Naive thymus-derived CD4-positive, alpha-beta T cell (primary cell): ENCODE measurements at regions not wholly inside any gene's neighbourhood (a gene's known extent, or its start where the extent isn't known, plus 50 kb on each side); places are given as distances from the start of the nearest gene placed in this dataset.

ENCODE experiments used
- ATAC-seq: fragments of 150-1000 bp; cut with Tn5 transposase; 2 replicates; pipeline ENCODE4 v1.10.0; 2021; ENCODE audit warnings: mild to moderate bottlenecking, moderate library complexity
- CTCF ChIA-PET: fragments of 350-600 bp; sonication (Branson Sonifier 250); formaldehyde crosslinking; loops from one replicate; lab custom pipeline; 2021; ENCODE audit warnings: antibody characterized with exemption; lab: Charles Lee
- POLR2A ChIA-PET: fragments of 350-600 bp; sonication (Branson Sonifier 250); formaldehyde crosslinking; loops from one replicate; lab custom pipeline; 2021; ENCODE audit warnings: antibody characterized with exemption, inconsistent platforms; lab: Charles Lee
- DNase-seq, 9 donors: peaks; one replicate each; pipeline versions ENCODE4 v3.0.0 to v3.0.0-alpha.2; 2020 to 2022; ENCODE audit warnings: mixed read lengths in 1 of 9
- H3K27ac ChIP-seq: one replicate; pipeline ENCODE4 v1.7.0; 2013; ENCODE audit warnings: mild to moderate bottlenecking, low read depth, low read length, moderate library complexity
- H3K27me3 ChIP-seq, 2 donors: one replicate each; pipeline ENCODE4 v1.7.0; 2013; ENCODE audit warnings: low read length in 2 of 2, mild to moderate bottlenecking in 2 of 2, moderate library complexity in 2 of 2; ENCODE audit not compliant: control insufficient read depth in 2 of 2, insufficient read depth in 2 of 2
- H3K36me3 ChIP-seq, 3 experiments: 1 replicate in 2 of 3; 2 replicates in 1 of 3; pipeline ENCODE4 v1.7.0; 2013; ENCODE audit warnings: low read length in 3 of 3, mild to moderate bottlenecking in 3 of 3, moderate library complexity in 1 of 3; ENCODE audit not compliant: insufficient read depth in 3 of 3, control insufficient read depth in 2 of 3
- H3K4me1 ChIP-seq, 2 donors: one replicate each; pipeline ENCODE4 v1.7.0; 2013; ENCODE audit warnings: low read length in 2 of 2, mild to moderate bottlenecking in 2 of 2, moderate library complexity in 1 of 2; ENCODE audit not compliant: control insufficient read depth in 2 of 2, insufficient read depth in 2 of 2
- H3K4me3 ChIP-seq: 2 replicates; pipeline ENCODE4 v1.7.0; 2013; ENCODE audit warnings: mild to moderate bottlenecking, low read length
- H3K9me3 ChIP-seq, 3 experiments: 1 replicate in 2 of 3; 2 replicates in 1 of 3; pipeline ENCODE4 v1.7.0; 2013; ENCODE audit warnings: low read length in 3 of 3; ENCODE audit not compliant: control insufficient read depth in 2 of 3
- H3K27ac Mint-ChIP-seq, 9 donors: one replicate each; pipeline ENCODE4 v1.8.0; 2020 to 2022; ENCODE audit warnings: mixed read lengths in 9 of 9, mild to moderate bottlenecking in 8 of 9, moderate library complexity in 5 of 9, inconsistent platforms in 2 of 9
- H3K27me3 Mint-ChIP-seq, 5 donors: one replicate each; pipeline ENCODE4 v1.8.0; 2021 to 2022; ENCODE audit warnings: mixed read lengths in 5 of 5, mild to moderate bottlenecking in 1 of 5
- H3K36me3 Mint-ChIP-seq, 5 donors: one replicate each; pipeline ENCODE4 v1.8.0; 2020 to 2022; ENCODE audit warnings: mixed read lengths in 5 of 5, mild to moderate bottlenecking in 3 of 5, inconsistent platforms in 1 of 5
- H3K4me1 Mint-ChIP-seq, 7 donors: one replicate each; pipeline ENCODE4 v1.8.0; 2020 to 2022; ENCODE audit warnings: mixed read lengths in 7 of 7, mild to moderate bottlenecking in 3 of 7, inconsistent platforms in 1 of 7
- H3K4me3 Mint-ChIP-seq, 10 donors: one replicate each; pipeline ENCODE4 v1.8.0; 2020 to 2022; ENCODE audit warnings: mild to moderate bottlenecking in 10 of 10, mixed read lengths in 10 of 10, moderate library complexity in 6 of 10, inconsistent platforms in 2 of 10
- H3K9me3 Mint-ChIP-seq, 11 donors: one replicate each; pipeline ENCODE4 v1.8.0; 2020 to 2022; ENCODE audit warnings: mixed read lengths in 11 of 11, mild to moderate bottlenecking in 4 of 11, inconsistent platforms in 1 of 11, moderate library complexity in 1 of 11
- intact Hi-C, 2 donors: fragments of 100-400 bp; cut with micrococcal nuclease; formaldehyde crosslinking; loops; one replicate each; pipeline ENCODE4 v1.15.1; 2023

GRCh38 chr11:109788948-109789490 is 304.2 kb upstream of the ZC3H12C start:
- no peaks in the 10 kb centered on the region for H3K4me1 ChIP-seq
- no peak for DNase-seq
- intact Hi-C loops = no loop called here
- Mint-ChIP-seq H3K4me3 (no peak overlapping the region), H3K27ac (no peak overlapping the region), H3K9me3 (peaks cover 0 to 2% (median 0%) of the 10 kb centered on the region in 11 donors), H3K27me3 (peaks cover 0 to 6% (median 0%) of the 10 kb centered on the region in 5 donors), H3K36me3 (no peaks in the 10 kb centered on the region), H3K4me1 (no peaks in the 10 kb centered on the region)
- CTCF ChIA-PET = no interaction called here
- H3K9me3 ChIP-seq = no peaks in the 10 kb centered on the region
- H3K27ac ChIP-seq = no peak overlapping the region
- ATAC-seq = no peak
- H3K27me3 ChIP-seq = no peaks in the 10 kb centered on the region
- no peaks in the 10 kb centered on the region for H3K36me3 ChIP-seq
- POLR2A ChIA-PET = no interaction called here
- no peak overlapping the region for H3K4me3 ChIP-seq

GRCh38 chr11:109789901-109790300 is 303.3 kb upstream of the ZC3H12C start:
- Histone ChIP-seq H3K27ac (no peak overlapping the region), H3K27me3 (no peaks in the 10 kb centered on the region), H3K9me3 (no peaks in the 10 kb centered on the region), H3K4me3 (no peak overlapping the region), H3K4me1 (no peaks in the 10 kb centered on the region), H3K36me3 (no peaks in the 10 kb centered on the region)
- ATAC-seq = no peak
- Mint-ChIP-seq H3K4me3 (no peak overlapping the region), H3K27me3 (peaks cover 0 to 6% (median 0%) of the 10 kb centered on the region in 5 donors), H3K9me3 (peaks cover 0 to 2% (median 0%) of the 10 kb centered on the region in 11 donors), H3K27ac (no peak overlapping the region), H3K36me3 (no peaks in the 10 kb centered on the region), H3K4me1 (no peaks in the 10 kb centered on the region)
- ChIA-PET CTCF (no interaction called here), POLR2A (no interaction called here)
- intact Hi-C loops = no loop called here
- no peak for DNase-seq

GRCh38 chr11:109791337-109791736 is 301.9 kb upstream of the ZC3H12C start:
- no peak overlapping the region for H3K27ac Mint-ChIP-seq
- no peak for ATAC-seq
- Histone ChIP-seq H3K36me3 (no peaks in the 10 kb centered on the region), H3K27me3 (no peaks in the 10 kb centered on the region), H3K27ac (no peak overlapping the region), H3K4me3 (no peak overlapping the region), H3K9me3 (no peaks in the 10 kb centered on the region), H3K4me1 (no peaks in the 10 kb centered on the region)
- H3K4me3 Mint-ChIP-seq = no peak overlapping the region
- DNase-seq = no peak
- no peaks in the 10 kb centered on the region for H3K36me3 Mint-ChIP-seq
- peaks cover 0 to 4% (median 0%) of the 10 kb centered on the region in 11 donors for H3K9me3 Mint-ChIP-seq
- intact Hi-C loops = no loop called here
- H3K27me3 Mint-ChIP-seq = peaks cover 0 to 6% (median 0%) of the 10 kb centered on the region in 5 donors
- CTCF ChIA-PET = no interaction called here
- POLR2A ChIA-PET = no interaction called here
- H3K4me1 Mint-ChIP-seq = no peaks in the 10 kb centered on the region

GRCh38 chr11:109794501-109794900 is 298.7 kb upstream of the ZC3H12C start:
- no peaks in the 10 kb centered on the region for H3K36me3 Mint-ChIP-seq
- intact Hi-C loops = no loop called here
- ATAC-seq = no peak
- H3K4me1 Mint-ChIP-seq = no peaks in the 10 kb centered on the region
- Histone ChIP-seq H3K36me3 (no peaks in the 10 kb centered on the region), H3K4me3 (no peak overlapping the region), H3K27me3 (no peaks in the 10 kb centered on the region), H3K9me3 (no peaks in the 10 kb centered on the region), H3K4me1 (no peaks in the 10 kb centered on the region), H3K27ac (no peak overlapping the region)
- no peak overlapping the region for H3K4me3 Mint-ChIP-seq
- H3K27ac Mint-ChIP-seq = no peak overlapping the region
- POLR2A ChIA-PET = no interaction called here
- CTCF ChIA-PET = no interaction called here
- no peak for DNase-seq
- H3K9me3 Mint-ChIP-seq = peaks cover 0 to 4% (median 0%) of the 10 kb centered on the region in 11 donors
- H3K27me3 Mint-ChIP-seq = no peaks in the 10 kb centered on the region

GRCh38 chr11:109795234-109795633 is 298.0 kb upstream of the ZC3H12C start:
- Histone ChIP-seq H3K36me3 (no peaks in the 10 kb centered on the region), H3K4me3 (no peak overlapping the region), H3K9me3 (no peaks in the 10 kb centered on the region), H3K27ac (no peak overlapping the region), H3K27me3 (no peaks in the 10 kb centered on the region), H3K4me1 (no peaks in the 10 kb centered on the region)
- intact Hi-C loops = no loop called here
- no peaks in the 10 kb centered on the region for H3K36me3 Mint-ChIP-seq
- no peaks in the 10 kb centered on the region for H3K4me1 Mint-ChIP-seq
- ChIA-PET POLR2A (no interaction called here), CTCF (no interaction called here)
- ATAC-seq (no peak), DNase-seq (no peak)
- no peak overlapping the region for H3K4me3 Mint-ChIP-seq
- peaks cover 0 to 4% (median 0%) of the 10 kb centered on the region in 11 donors for H3K9me3 Mint-ChIP-seq
- H3K27me3 Mint-ChIP-seq = no peaks in the 10 kb centered on the region
- no peak overlapping the region for H3K27ac Mint-ChIP-seq

GRCh38 chr11:109796253-109796652 is 296.9 kb upstream of the ZC3H12C start:
- Mint-ChIP-seq H3K9me3 (peaks cover 0 to 6% (median 0%) of the 10 kb centered on the region in 11 donors), H3K4me3 (no peak overlapping the region), H3K4me1 (no peaks in the 10 kb centered on the region), H3K27me3 (peaks cover 0 to 5% (median 0%) of the 10 kb centered on the region in 5 donors), H3K36me3 (no peaks in the 10 kb centered on the region), H3K27ac (no peak overlapping the region)
- no peaks in the 10 kb centered on the region for H3K36me3 ChIP-seq
- no peaks in the 10 kb centered on the region for H3K9me3 ChIP-seq
- no peaks in the 10 kb centered on the region for H3K4me1 ChIP-seq
- no peak overlapping the region for H3K27ac ChIP-seq
- POLR2A ChIA-PET = no interaction called here
- ATAC-seq = no peak
- CTCF ChIA-PET = no interaction called here
- intact Hi-C loops = no loop called here
- H3K27me3 ChIP-seq = no peaks in the 10 kb centered on the region
- DNase-seq = no peak
- H3K4me3 ChIP-seq = no peak overlapping the region

GRCh38 chr11:109798521-109798920 is 294.7 kb upstream of the ZC3H12C start:
- no peaks in the 10 kb centered on the region for H3K4me1 Mint-ChIP-seq
- Histone ChIP-seq H3K27ac (no peak overlapping the region), H3K36me3 (no peaks in the 10 kb centered on the region), H3K9me3 (no peaks in the 10 kb centered on the region), H3K27me3 (no peaks in the 10 kb centered on the region), H3K4me3 (no peak overlapping the region), H3K4me1 (no peaks in the 10 kb centered on the region)
- ChIA-PET CTCF (no interaction called here), POLR2A (no interaction called here)
- no peak overlapping the region for H3K4me3 Mint-ChIP-seq
- H3K27ac Mint-ChIP-seq = no peak overlapping the region
- no peaks in the 10 kb centered on the region for H3K36me3 Mint-ChIP-seq
- peaks cover 0 to 10% (median 0%) of the 10 kb centered on the region in 11 donors for H3K9me3 Mint-ChIP-seq
- DNase-seq (no peak), ATAC-seq (no peak)
- peaks cover 0 to 5% (median 5%) of the 10 kb centered on the region in 5 donors for H3K27me3 Mint-ChIP-seq
- intact Hi-C loops = no loop called here
